ENCODE measurements at regions not wholly inside any gene's neighbourhood (a gene's known extent, or its start where the extent isn't known, plus 50 kb on each side); places are given as distances from the start of the nearest gene placed in this dataset.

DNA sequence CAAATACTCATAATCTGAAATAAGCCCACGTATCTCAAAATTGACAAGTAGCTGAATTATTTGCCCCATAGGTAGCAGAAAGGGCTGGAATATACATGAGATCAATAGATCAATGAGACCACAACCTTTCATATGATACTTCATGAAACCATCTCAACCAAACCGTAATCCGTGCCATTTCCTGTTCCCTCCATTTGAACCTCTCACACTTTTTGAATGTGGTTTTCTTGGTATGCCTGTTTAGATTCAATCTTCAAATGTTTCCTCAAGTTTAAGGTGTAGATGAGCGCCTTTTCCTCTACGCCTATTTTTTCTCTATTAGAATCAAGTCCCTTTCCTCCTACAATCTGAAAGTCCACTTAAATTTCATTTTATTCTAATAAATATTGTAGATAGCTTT, 805.5 kb downstream of the EFNA5 start:
- H3K4me2 ChIP-seq (ENCODE audit: low read length) = no peak overlapping the region
- no peak overlapping the region for H3K4me3 ChIP-seq (ENCODE audit: low read depth, low read length, poor library complexity, severe bottlenecking)
- no peaks in the 10 kb centered on the region for H3K9me2 ChIP-seq (ENCODE audit: low read depth, low read length)

DNA sequence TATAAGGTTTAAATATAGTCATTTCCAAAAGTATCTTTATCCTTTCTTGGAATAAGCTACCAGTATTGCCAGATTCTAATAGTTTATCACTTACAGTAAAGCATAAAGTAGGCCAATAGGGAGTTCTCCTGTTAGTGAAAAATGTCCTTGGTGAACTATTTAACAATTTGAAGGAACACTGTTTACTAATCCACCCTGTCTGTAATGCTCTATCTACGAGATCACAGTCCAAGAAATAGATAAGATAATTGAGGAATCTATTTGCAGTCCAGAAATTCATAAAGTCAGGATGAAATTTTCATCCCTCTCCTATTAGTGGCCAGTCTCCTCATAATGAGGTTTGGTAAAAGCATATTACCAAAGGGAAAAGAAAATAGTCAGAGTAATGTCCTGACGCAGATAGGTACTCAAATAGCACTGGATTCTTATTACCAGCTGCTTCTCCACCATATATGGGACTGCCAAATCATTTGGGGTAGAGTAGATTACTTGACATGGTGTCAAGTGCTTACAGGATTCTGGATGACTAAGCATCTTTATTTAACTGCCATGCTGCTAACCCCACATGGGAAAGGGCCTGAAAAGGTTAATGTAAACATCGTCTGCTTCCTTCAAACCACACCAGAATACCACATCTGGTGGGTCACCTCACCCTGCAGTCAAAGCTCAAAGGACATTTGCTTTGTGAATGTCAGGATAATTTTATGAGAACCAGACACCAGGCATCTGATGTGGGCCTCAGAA, 808.1 kb downstream of the EFNA5 start:
- H3K4me2 ChIP-seq (ENCODE audit: low read length) = no peak overlapping the region
- H3K4me3 ChIP-seq (ENCODE audit: low read depth, low read length, poor library complexity, severe bottlenecking) = no peak overlapping the region
- no peaks in the 10 kb centered on the region for H3K9me2 ChIP-seq (ENCODE audit: low read depth, low read length)
- H4K20me1 ChIP-seq (ENCODE audit: insufficient read depth, low read length) = no peaks in the 10 kb centered on the region
- H2AFZ ChIP-seq (ENCODE audit: low read length) = no peak overlapping the region
- H3K36me3 ChIP-seq (ENCODE audit: insufficient read depth, low read length) = no peaks in the 10 kb centered on the region
- no peaks in the 10 kb centered on the region for H3K4me1 ChIP-seq (ENCODE audit: insufficient read depth, low read length, severe bottlenecking)
- TF ChIP-seq, protein P1, sequence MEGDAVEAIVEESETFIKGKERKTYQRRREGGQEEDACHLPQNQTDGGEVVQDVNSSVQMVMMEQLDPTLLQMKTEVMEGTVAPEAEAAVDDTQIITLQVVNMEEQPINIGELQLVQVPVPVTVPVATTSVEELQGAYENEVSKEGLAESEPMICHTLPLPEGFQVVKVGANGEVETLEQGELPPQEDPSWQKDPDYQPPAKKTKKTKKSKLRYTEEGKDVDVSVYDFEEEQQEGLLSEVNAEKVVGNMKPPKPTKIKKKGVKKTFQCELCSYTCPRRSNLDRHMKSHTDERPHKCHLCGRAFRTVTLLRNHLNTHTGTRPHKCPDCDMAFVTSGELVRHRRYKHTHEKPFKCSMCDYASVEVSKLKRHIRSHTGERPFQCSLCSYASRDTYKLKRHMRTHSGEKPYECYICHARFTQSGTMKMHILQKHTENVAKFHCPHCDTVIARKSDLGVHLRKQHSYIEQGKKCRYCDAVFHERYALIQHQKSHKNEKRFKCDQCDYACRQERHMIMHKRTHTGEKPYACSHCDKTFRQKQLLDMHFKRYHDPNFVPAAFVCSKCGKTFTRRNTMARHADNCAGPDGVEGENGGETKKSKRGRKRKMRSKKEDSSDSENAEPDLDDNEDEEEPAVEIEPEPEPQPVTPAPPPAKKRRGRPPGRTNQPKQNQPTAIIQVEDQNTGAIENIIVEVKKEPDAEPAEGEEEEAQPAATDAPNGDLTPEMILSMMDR (IDR thresholded peaks at IDR 0.05; ENCODE audit: low read length) = no peak
- TF ChIP-seq EZH2 (IDR thresholded peaks at IDR 0.05; ENCODE audit: borderline replicate concordance, low read length) = no peak
- H3K9me3 ChIP-seq (ENCODE audit: low read length) = no peaks in the 10 kb centered on the region
- no peaks in the 10 kb centered on the region for H3F3A ChIP-seq (ENCODE audit: insufficient read depth, low read length)
- H3K27me3 ChIP-seq (ENCODE audit: insufficient read depth, low read length) = no peaks in the 10 kb centered on the region
- no peaks in the 10 kb centered on the region for H3K79me2 ChIP-seq (ENCODE audit: insufficient read depth, low read length)
- no peak overlapping the region for H3K27ac ChIP-seq (ENCODE audit: low read depth, low read length, poor library complexity, severe bottlenecking)
- no peak overlapping the region for H3K9ac ChIP-seq (ENCODE audit: low read length)

More for the DNA sequence above, 805.5 kb downstream of the EFNA5 start:
- H3K9ac ChIP-seq (ENCODE audit: low read length) = no peak overlapping the region
- H3K27ac ChIP-seq (ENCODE audit: low read depth, low read length, poor library complexity, severe bottlenecking) = no peak overlapping the region
- H4K20me1 ChIP-seq (ENCODE audit: insufficient read depth, low read length) = no peaks in the 10 kb centered on the region
- H3F3A ChIP-seq (ENCODE audit: insufficient read depth, low read length) = no peaks in the 10 kb centered on the region
- no peaks in the 10 kb centered on the region for H3K4me1 ChIP-seq (ENCODE audit: insufficient read depth, low read length, severe bottlenecking)
- H3K36me3 ChIP-seq (ENCODE audit: insufficient read depth, low read length) = no peaks in the 10 kb centered on the region
- no peaks in the 10 kb centered on the region for H3K79me2 ChIP-seq (ENCODE audit: insufficient read depth, low read length)
- no peaks in the 10 kb centered on the region for H3K27me3 ChIP-seq (ENCODE audit: insufficient read depth, low read length)
- TF ChIP-seq, protein P1 (IDR thresholded peaks at IDR 0.05; ENCODE audit: low read length) = no peak
- TF ChIP-seq EZH2 (IDR thresholded peaks at IDR 0.05; ENCODE audit: borderline replicate concordance, low read length) = no peak
- no peak overlapping the region for H2AFZ ChIP-seq (ENCODE audit: low read length)
- no peaks in the 10 kb centered on the region for H3K9me3 ChIP-seq (ENCODE audit: low read length)

DNA sequence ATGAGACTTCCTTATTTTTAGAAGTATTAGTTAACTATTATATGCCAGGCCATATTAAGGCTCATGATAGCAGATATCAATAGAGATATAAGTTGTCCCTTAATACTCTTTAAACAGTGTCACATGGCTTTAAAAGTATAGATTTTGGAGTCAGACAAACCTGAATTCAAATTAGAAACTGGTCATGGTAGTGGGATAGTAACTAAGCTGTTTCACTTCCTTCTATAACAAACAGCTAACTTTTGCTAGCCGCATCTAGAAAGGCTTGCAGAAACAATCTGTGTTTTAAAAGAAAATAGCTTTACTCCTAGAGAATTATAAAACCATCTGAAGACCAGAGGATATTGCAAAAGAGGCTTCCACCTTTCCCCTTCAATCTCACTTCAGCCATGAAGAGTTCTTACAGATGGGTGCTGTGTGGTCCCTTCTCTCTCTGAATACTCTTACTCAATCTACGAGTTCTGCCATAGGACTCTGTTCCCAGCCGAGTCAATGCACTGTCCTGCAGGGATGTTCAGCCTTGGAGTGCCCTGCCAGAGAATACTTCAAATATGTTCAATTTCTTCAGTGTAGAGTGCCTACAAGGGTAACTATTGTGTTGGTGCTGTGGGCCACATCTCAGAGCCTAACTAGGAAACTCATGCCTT, 810.2 kb downstream of the EFNA5 start:
- Histone ChIP-seq H3K9me3 (ENCODE audit: low read length) (no peaks in the 10 kb centered on the region), H3K27ac (ENCODE audit: low read depth, low read length, poor library complexity, severe bottlenecking) (no peak overlapping the region), H3K36me3 (ENCODE audit: insufficient read depth, low read length) (no peaks in the 10 kb centered on the region), H4K20me1 (ENCODE audit: insufficient read depth, low read length) (no peaks in the 10 kb centered on the region), H3K4me3 (ENCODE audit: low read depth, low read length, poor library complexity, severe bottlenecking) (no peak overlapping the region), H3K79me2 (ENCODE audit: insufficient read depth, low read length) (no peaks in the 10 kb centered on the region), H3K4me1 (ENCODE audit: insufficient read depth, low read length, severe bottlenecking) (no peaks in the 10 kb centered on the region), H3K9me2 (ENCODE audit: low read depth, low read length) (no peaks in the 10 kb centered on the region), H3K4me2 (ENCODE audit: low read length) (no peak overlapping the region), H2AFZ (ENCODE audit: low read length) (no peak overlapping the region), H3K9ac (ENCODE audit: low read length) (no peak overlapping the region), H3F3A (ENCODE audit: insufficient read depth, low read length) (no peaks in the 10 kb centered on the region), H3K27me3 (ENCODE audit: insufficient read depth, low read length) (no peaks in the 10 kb centered on the region)
- TF ChIP-seq EZH2 (IDR thresholded peaks at IDR 0.05; ENCODE audit: borderline replicate concordance, low read length) = no peak
- TF ChIP-seq, protein P1 (IDR thresholded peaks at IDR 0.05; ENCODE audit: low read length) = no peak
